ENCODE measurements at regions not wholly inside any gene's neighbourhood (a gene's known extent, or its start where the extent isn't known, plus 50 kb on each side); places are given as distances from the start of the nearest gene placed in this dataset. TPM values are rescaled to one million over a fixed set of nuclear protein-coding genes. Genes with fewer than 3 reads are reported as not detected.

GRCh38 chr5:77140350-77140749 lies 53.3 kb upstream of the ZBED3 start:
- Histone ChIP-seq H3K4me2 (ENCODE audit: low read length) (no peak overlapping the region), H3K79me2 (ENCODE audit: insufficient read depth, low read depth, low read length) (no peaks in the 10 kb centered on the region), H3K27ac (ENCODE audit: low read depth, low read length, poor library complexity, severe bottlenecking) (no peak overlapping the region), H3K4me3 (ENCODE audit: low read depth, low read length, poor library complexity, severe bottlenecking) (no peak overlapping the region), H3K36me3 (ENCODE audit: insufficient read depth, low read length) (no peaks in the 10 kb centered on the region), H3K9me2 (ENCODE audit: insufficient read depth, low read length) (no peaks in the 10 kb centered on the region), H3K9me3 (ENCODE audit: low read length) (no peaks in the 10 kb centered on the region), H2AFZ (ENCODE audit: low read length) (no peak overlapping the region), H4K20me1 (ENCODE audit: insufficient read depth, low read length) (0 out of 2 replicates have a peak, but pooled peaks cover 4% of the 10 kb centered on the region), H3K4me1 (ENCODE audit: insufficient read depth, low read length, poor library complexity, severe bottlenecking) (no peaks in the 10 kb centered on the region)
- no peak for TF ChIP-seq EZH2phosphoT487 (IDR thresholded peaks at IDR 0.05; ENCODE audit: borderline replicate concordance, low read depth, low read length)
- no peak for TF ChIP-seq CTCF (conservative IDR thresholded peaks at IDR 0.05; ENCODE audit: low read length)
- POLR2A ChIA-PET = interaction anchor here (0.7 kb wide), 1 partner anchor 11 kb away, joined by 6 read pairs; no protein-coding TSS in a partner anchor
- CTCF ChIA-PET (ENCODE audit: unreplicated experiment) = no interaction called here
- DNase-seq (ENCODE audit: low spot score) = no peak
- intact Hi-C loops (cut with micrococcal nuclease; ENCODE audit: unreplicated experiment) = no loop called here
- BruUV-seq (replicated peaks) = no TSS peak

- no peak overlapping the region for H2AFZ ChIP-seq (ENCODE audit: low read length)
Observed at GRCh38 chr5:77139001-77139400, 51.9 kb upstream of the ZBED3 start.

More at GRCh38 chr5:77139001-77139400, 51.9 kb upstream of the ZBED3 start:
- no peak for TF ChIP-seq CTCF (conservative IDR thresholded peaks at IDR 0.05; ENCODE audit: low read length)
- TF ChIP-seq EZH2phosphoT487 (IDR thresholded peaks at IDR 0.05; ENCODE audit: borderline replicate concordance, low read depth, low read length) = no peak
- ChIA-PET POLR2A (interaction anchor here (1.6 kb wide), 1 partner anchor 15 kb away, joined by 7 read pairs; no protein-coding TSS in a partner anchor), CTCF (ENCODE audit: unreplicated experiment) (no interaction called here)
- Histone ChIP-seq H3K36me3 (ENCODE audit: insufficient read depth, low read length) (no peaks in the 10 kb centered on the region), H3K4me3 (ENCODE audit: low read depth, low read length, poor library complexity, severe bottlenecking) (no peak overlapping the region), H3K79me2 (ENCODE audit: insufficient read depth, low read depth, low read length) (no peaks in the 10 kb centered on the region), H3K4me1 (ENCODE audit: insufficient read depth, low read length, poor library complexity, severe bottlenecking) (no peaks in the 10 kb centered on the region), H3K27ac (ENCODE audit: low read depth, low read length, poor library complexity, severe bottlenecking) (no peak overlapping the region), H3K9me3 (ENCODE audit: low read length) (no peaks in the 10 kb centered on the region), H3K4me2 (ENCODE audit: low read length) (no peak overlapping the region), H4K20me1 (ENCODE audit: insufficient read depth, low read length) (0 out of 2 replicates have a peak, but pooled peaks cover 4% of the 10 kb centered on the region), H3K9me2 (ENCODE audit: insufficient read depth, low read length) (no peaks in the 10 kb centered on the region)
- DNase-seq (ENCODE audit: low spot score) = no peak
- no TSS peak for BruUV-seq (replicated peaks)
- intact Hi-C loops (cut with micrococcal nuclease; ENCODE audit: unreplicated experiment) = no loop called here

Small RNAs in the stretch of these regions (small RNA-seq; reads per million reads assigned to genes)
- not detected for gene HMGB1P35

All from OCI-LY7 (cell line).